HG02884 (cell line): ENCODE measurements at regions not wholly inside any gene's neighbourhood (a gene's known extent, or its start where the extent isn't known, plus 50 kb on each side); places are given as distances from the start of the nearest gene placed in this dataset.
A peak's percentile ranks its signal among the peaks of the same experiment; 100 is the strongest.

Experiments
- ATAC-seq: cut with Tn5 transposase; IDR thresholded peaks from one replicate; pipeline ENCODE4 v1.9.1; 2021; ENCODE audit warnings: mild to moderate bottlenecking, moderate library complexity; ENCODE audit not compliant: unreplicated experiment

GRCh38 chr17:5784791-5785190 is 200.5 kb upstream of the NLRP1 start:
- ATAC-seq: no peak

- ATAC-seq: no peak
Measured at GRCh38 chr17:5785338-5785737, 201.0 kb upstream of the NLRP1 start.

- peak; percentile 75 for ATAC-seq
Measured at GRCh38 chr17:5785867-5786509, 201.7 kb upstream of the NLRP1 start.

- ATAC-seq: no peak
Measured at GRCh38 chr17:5786510-5786875, 202.2 kb upstream of the NLRP1 start.

- no peak for ATAC-seq
Measured at GRCh38 chr17:5788266-5788900, 204.1 kb upstream of the NLRP1 start.

GRCh38 chr17:5789528-5789927 is 205.2 kb upstream of the NLRP1 start:
- ATAC-seq: no peak

- ATAC-seq: no peak
Measured at GRCh38 chr17:5793157-5793556, 208.8 kb upstream of the NLRP1 start.

GRCh38 chr17:5793899-5794298 is 209.6 kb upstream of the NLRP1 start:
- ATAC-seq: no peak

- no peak for ATAC-seq
Measured at GRCh38 chr17:5794385-5794784, 210.1 kb upstream of the NLRP1 start.

- no peak for ATAC-seq
Measured at GRCh38 chr17:5794881-5795506, 210.7 kb upstream of the NLRP1 start.

GRCh38 chr17:5797447-5798050 is 213.2 kb upstream of the NLRP1 start:
- ATAC-seq: no peak

GRCh38 chr17:5798094-5798493 is 213.8 kb upstream of the NLRP1 start:
- ATAC-seq: no peak

- no peak for ATAC-seq
Measured at GRCh38 chr17:5800131-5800530, 215.8 kb upstream of the NLRP1 start.

- ATAC-seq: no peak
Measured at GRCh38 chr17:5800646-5801045, 216.3 kb upstream of the NLRP1 start.

GRCh38 chr17:5804251-5804650 is 219.9 kb upstream of the NLRP1 start:
- no peak for ATAC-seq

- no peak for ATAC-seq
Measured at GRCh38 chr17:5809056-5809455, 224.7 kb upstream of the NLRP1 start.

GRCh38 chr17:5809580-5810188 is 225.4 kb upstream of the NLRP1 start:
- no peak for ATAC-seq

- ATAC-seq: no peak
Measured at GRCh38 chr17:5812590-5812989, 228.3 kb upstream of the NLRP1 start.

- ATAC-seq: no peak
Measured at GRCh38 chr17:5813357-5813756, 229.0 kb upstream of the NLRP1 start.

GRCh38 chr17:5815396-5815795 is 231.1 kb upstream of the NLRP1 start:
- no peak for ATAC-seq

GRCh38 chr17:5816491-5817070 is 232.3 kb upstream of the NLRP1 start:
- ATAC-seq: no peak
